C4-2B (cell line): ENCODE measurements at regions not wholly inside any gene's neighbourhood (a gene's known extent, or its start where the extent isn't known, plus 50 kb on each side); places are given as distances from the start of the nearest gene placed in this dataset.
"Not testable (repeated sequence)": the region's sequence is repeated elsewhere in the genome, so short reads cannot be mapped to it uniquely, and the experiment has no call there.

Source experiments
- CTCF ChIP-seq: fragments of 450-650 bp; conservative IDR thresholded peaks from 2 replicates; pipeline ENCODE4 v1.5.1; 2017; ENCODE audit warnings: mild to moderate bottlenecking
- ZFX ChIP-seq: fragments of 450-650 bp; IDR thresholded peaks from 2 replicates; pipeline ENCODE4 v1.6.1; 2017

- TF ChIP-seq CTCF, ZFX: not testable (repeated sequence)
Observed at GRCh38 chr4:22620144-22620543, 72.6 kb upstream of the GBA3 start.
